CD4-positive, alpha-beta memory T cell (primary cell): ENCODE measurements at regions not wholly inside any gene's neighbourhood (a gene's known extent, or its start where the extent isn't known, plus 50 kb on each side); places are given as distances from the start of the nearest gene placed in this dataset.

Source experiments
- CTCF ChIA-PET: fragments of 350-600 bp; sonication (Branson Sonifier 250); formaldehyde crosslinking; loops from one replicate; lab custom pipeline; 2021; ENCODE audit warnings: inconsistent platforms; ENCODE audit not compliant: partially characterized antibody; lab: Charles Lee
- POLR2A ChIA-PET: fragments of 350-600 bp; sonication (Branson Sonifier 250); formaldehyde crosslinking; loops from one replicate; lab custom pipeline; 2021; ENCODE audit not compliant: partially characterized antibody; lab: Charles Lee
- DNase-seq, 5 donors: peaks; one replicate each; pipeline versions ENCODE4 v3.0.0 to v3.0.0-alpha.2; 2020 to 2022; ENCODE audit warnings: mixed read lengths in 1 of 5
- H3K27ac ChIP-seq: one replicate; pipeline ENCODE4 v1.7.0; 2013; ENCODE audit warnings: low read depth, low read length
- H3K27me3 ChIP-seq: 2 replicates; pipeline ENCODE4 v1.7.0; 2013; ENCODE audit warnings: mild to moderate bottlenecking, low read length, moderate library complexity; ENCODE audit not compliant: insufficient read depth
- H3K36me3 ChIP-seq: 2 replicates; pipeline ENCODE4 v1.7.0; 2013; ENCODE audit warnings: mild to moderate bottlenecking, low read length, moderate library complexity; ENCODE audit not compliant: insufficient read depth
- H3K4me1 ChIP-seq: 2 replicates; pipeline ENCODE4 v1.7.0; 2013; ENCODE audit warnings: mild to moderate bottlenecking, low read length, moderate library complexity; ENCODE audit not compliant: insufficient read depth
- H3K4me3 ChIP-seq, 2 donors: one replicate each; pipeline ENCODE4 v1.7.0; 2013; ENCODE audit warnings: low read length in 2 of 2, mild to moderate bottlenecking in 1 of 2
- H3K9me3 ChIP-seq, 2 donors: one replicate each; pipeline ENCODE4 v1.7.0; 2013; ENCODE audit warnings: low read length in 2 of 2, control low read depth in 1 of 2; ENCODE audit not compliant: control insufficient read depth in 1 of 2
- H3K27ac Mint-ChIP-seq, 7 donors: one replicate each; pipeline ENCODE4 v1.8.0; 2020 to 2021; ENCODE audit warnings: mixed read lengths in 7 of 7, mild to moderate bottlenecking in 6 of 7, inconsistent platforms in 3 of 7, moderate library complexity in 3 of 7
- H3K27me3 Mint-ChIP-seq, 2 donors: one replicate each; pipeline ENCODE4 v1.8.0; 2020 to 2021; ENCODE audit warnings: mixed read lengths in 2 of 2
- H3K36me3 Mint-ChIP-seq, 2 donors: one replicate each; pipeline ENCODE4 v1.8.0; 2020 to 2021; ENCODE audit warnings: mixed read lengths in 2 of 2, inconsistent platforms in 1 of 2, mild to moderate bottlenecking in 1 of 2
- H3K4me1 Mint-ChIP-seq, 4 donors: one replicate each; pipeline ENCODE4 v1.8.0; 2020 to 2021; ENCODE audit warnings: mixed read lengths in 4 of 4, mild to moderate bottlenecking in 1 of 4
- H3K4me3 Mint-ChIP-seq, 8 donors: one replicate each; pipeline ENCODE4 v1.8.0; 2020 to 2021; ENCODE audit warnings: mixed read lengths in 8 of 8, mild to moderate bottlenecking in 7 of 8, moderate library complexity in 6 of 8, inconsistent platforms in 3 of 8
- H3K9me3 Mint-ChIP-seq, 8 donors: one replicate each; pipeline ENCODE4 v1.8.0; 2020 to 2021; ENCODE audit warnings: mixed read lengths in 8 of 8, mild to moderate bottlenecking in 5 of 8, inconsistent platforms in 3 of 8, moderate library complexity in 1 of 8
- intact Hi-C: fragments of 100-400 bp; cut with micrococcal nuclease; formaldehyde crosslinking; loops from one replicate; pipeline ENCODE4 v1.15.1; 2023

- no peaks in the 10 kb centered on the region for H3K9me3 ChIP-seq
- Mint-ChIP-seq H3K27me3 (peaks cover 2 to 5% of the 10 kb centered on the region in 2 donors), H3K4me1 (peaks cover 0 to 6% (median 4%) of the 10 kb centered on the region in 4 donors), H3K36me3 (no peaks in the 10 kb centered on the region), H3K27ac (no peak overlapping the region), H3K4me3 (no peak overlapping the region), H3K9me3 (no peaks in the 10 kb centered on the region)
- intact Hi-C loops, result no loop called here
- POLR2A ChIA-PET, result no interaction called here
- no peak overlapping the region for H3K4me3 ChIP-seq
- H3K27me3 ChIP-seq, result no peaks in the 10 kb centered on the region
- no peak for DNase-seq
- no peaks in the 10 kb centered on the region for H3K36me3 ChIP-seq
- CTCF ChIA-PET, result no interaction called here
- H3K4me1 ChIP-seq, result no peaks in the 10 kb centered on the region
- H3K27ac ChIP-seq, result no peak overlapping the region
These were observed 72.3 kb upstream of the FZD7 start for GRCh38 chr2:201961401-201961800.

GRCh38 chr2:201962774-201963562, 70.7 kb upstream of the FZD7 start:
- Mint-ChIP-seq H3K4me3 (no peak overlapping the region), H3K27ac (no peak overlapping the region), H3K36me3 (no peaks in the 10 kb centered on the region), H3K9me3 (no peaks in the 10 kb centered on the region), H3K4me1 (peaks cover 0 to 6% (median 4%) of the 10 kb centered on the region in 4 donors), H3K27me3 (peaks cover 1 to 2% of the 10 kb centered on the region in 2 donors)
- no peaks in the 10 kb centered on the region for H3K36me3 ChIP-seq
- no peaks in the 10 kb centered on the region for H3K9me3 ChIP-seq
- DNase-seq, result no peak
- ChIA-PET CTCF (no interaction called here), POLR2A (no interaction called here)
- H3K4me3 ChIP-seq, result no peak overlapping the region
- no peaks in the 10 kb centered on the region for H3K27me3 ChIP-seq
- no peak overlapping the region for H3K27ac ChIP-seq
- intact Hi-C loops, result no loop called here
- H3K4me1 ChIP-seq, result no peaks in the 10 kb centered on the region

- H3K27me3 Mint-ChIP-seq, result peaks cover 1 to 2% of the 10 kb centered on the region in 2 donors
- H3K27ac Mint-ChIP-seq, result peak overlapping the region in 5 of 7 donors; percentile 21 to 80 (median 50)
- Histone ChIP-seq H3K36me3 (no peaks in the 10 kb centered on the region), H3K27ac (no peak overlapping the region), H3K27me3 (no peaks in the 10 kb centered on the region), H3K9me3 (no peaks in the 10 kb centered on the region), H3K4me3 (no peak overlapping the region), H3K4me1 (no peaks in the 10 kb centered on the region)
- POLR2A ChIA-PET, result no interaction called here
- H3K36me3 Mint-ChIP-seq, result no peaks in the 10 kb centered on the region
- intact Hi-C loops, result no loop called here
- no peak overlapping the region for H3K4me3 Mint-ChIP-seq
- no peaks in the 10 kb centered on the region for H3K9me3 Mint-ChIP-seq
- peaks cover 0 to 6% (median 4%) of the 10 kb centered on the region in 4 donors for H3K4me1 Mint-ChIP-seq
- CTCF ChIA-PET, result no interaction called here
- no peak for DNase-seq
These were observed 69.6 kb upstream of the FZD7 start for GRCh38 chr2:201964011-201964410.

- intact Hi-C loops, result no loop called here
- H3K27ac Mint-ChIP-seq, result peak overlapping the region; percentile 21 to 80 (median 59)
These were observed 68.9 kb upstream of the FZD7 start for GRCh38 chr2:201964631-201965206.

GRCh38 chr2:201965550-201965949, 68.1 kb upstream of the FZD7 start:
- H3K27me3 Mint-ChIP-seq, result peaks cover 1 to 3% of the 10 kb centered on the region in 2 donors
- H3K27ac Mint-ChIP-seq, result no peak overlapping the region
- Histone ChIP-seq H3K27ac (no peak overlapping the region), H3K27me3 (no peaks in the 10 kb centered on the region), H3K4me1 (no peaks in the 10 kb centered on the region), H3K9me3 (no peaks in the 10 kb centered on the region), H3K4me3 (no peak overlapping the region), H3K36me3 (no peaks in the 10 kb centered on the region)
- peaks cover 0 to 6% (median 4%) of the 10 kb centered on the region in 4 donors for H3K4me1 Mint-ChIP-seq
- no peak overlapping the region for H3K4me3 Mint-ChIP-seq
- intact Hi-C loops, result no loop called here
- ChIA-PET CTCF (no interaction called here), POLR2A (no interaction called here)
- no peaks in the 10 kb centered on the region for H3K36me3 Mint-ChIP-seq
- H3K9me3 Mint-ChIP-seq, result peaks cover 0 to 1% (median 0%) of the 10 kb centered on the region in 8 donors
- no peak for DNase-seq

More at GRCh38 chr2:201964631-201965206, 68.9 kb upstream of the FZD7 start:
- H3K4me1 ChIP-seq, result no peaks in the 10 kb centered on the region
- H3K36me3 ChIP-seq, result no peaks in the 10 kb centered on the region
- Mint-ChIP-seq H3K9me3 (no peaks in the 10 kb centered on the region), H3K36me3 (no peaks in the 10 kb centered on the region), H3K4me3 (peak overlapping the region in 7 of 8 donors; percentile 17 to 62 (median 48)), H3K27me3 (peaks cover 1 to 2% of the 10 kb centered on the region in 2 donors), H3K4me1 (peaks cover 0 to 6% (median 4%) of the 10 kb centered on the region in 4 donors)
- H3K4me3 ChIP-seq, result no peak overlapping the region
- POLR2A ChIA-PET, result no interaction called here
- no peaks in the 10 kb centered on the region for H3K9me3 ChIP-seq
- DNase-seq, result peak; percentile 27 to 55 (median 52)
- H3K27me3 ChIP-seq, result no peaks in the 10 kb centered on the region
- no peak overlapping the region for H3K27ac ChIP-seq
- CTCF ChIA-PET, result no interaction called here

GRCh38 chr2:201966691-201967438, 66.8 kb upstream of the FZD7 start:
- no peaks in the 10 kb centered on the region for H3K36me3 Mint-ChIP-seq
- no peak overlapping the region for H3K27ac Mint-ChIP-seq
- ChIA-PET CTCF (no interaction called here), POLR2A (no interaction called here)
- no peaks in the 10 kb centered on the region for H3K4me1 ChIP-seq
- peaks cover 3 to 4% of the 10 kb centered on the region in 2 donors for H3K27me3 Mint-ChIP-seq
- no peak for DNase-seq
- H3K27ac ChIP-seq, result no peak overlapping the region
- H3K9me3 Mint-ChIP-seq, result peaks cover 0 to 6% (median 0%) of the 10 kb centered on the region in 8 donors
- no peaks in the 10 kb centered on the region for H3K27me3 ChIP-seq
- no peaks in the 10 kb centered on the region for H3K36me3 ChIP-seq
- H3K4me3 Mint-ChIP-seq, result no peak overlapping the region
- H3K9me3 ChIP-seq, result no peaks in the 10 kb centered on the region
- peaks cover 0 to 6% (median 4%) of the 10 kb centered on the region in 4 donors for H3K4me1 Mint-ChIP-seq
- H3K4me3 ChIP-seq, result no peak overlapping the region
- intact Hi-C loops, result no loop called here

- Histone ChIP-seq H3K36me3 (no peaks in the 10 kb centered on the region), H3K9me3 (no peaks in the 10 kb centered on the region), H3K4me1 (no peaks in the 10 kb centered on the region), H3K27me3 (no peaks in the 10 kb centered on the region), H3K27ac (no peak overlapping the region), H3K4me3 (no peak overlapping the region)
- DNase-seq, result no peak
- ChIA-PET CTCF (no interaction called here), POLR2A (no interaction called here)
- H3K9me3 Mint-ChIP-seq, result peaks cover 0 to 9% (median 0%) of the 10 kb centered on the region in 8 donors
- peaks cover 0 to 6% (median 4%) of the 10 kb centered on the region in 4 donors for H3K4me1 Mint-ChIP-seq
- H3K4me3 Mint-ChIP-seq, result no peak overlapping the region
- no peak overlapping the region for H3K27ac Mint-ChIP-seq
- intact Hi-C loops, result no loop called here
- H3K27me3 Mint-ChIP-seq, result peaks cover 3 to 4% of the 10 kb centered on the region in 2 donors
- no peaks in the 10 kb centered on the region for H3K36me3 Mint-ChIP-seq
These were observed 65.6 kb upstream of the FZD7 start for GRCh38 chr2:201968050-201968449.
